ENCODE measurements at regions not wholly inside any gene's neighbourhood (a gene's known extent, or its start where the extent isn't known, plus 50 kb on each side); places are given as distances from the start of the nearest gene placed in this dataset.
"Not testable (repeated sequence)": the region's sequence is repeated elsewhere in the genome, so short reads cannot be mapped to it uniquely, and the experiment has no call there.

DNA sequence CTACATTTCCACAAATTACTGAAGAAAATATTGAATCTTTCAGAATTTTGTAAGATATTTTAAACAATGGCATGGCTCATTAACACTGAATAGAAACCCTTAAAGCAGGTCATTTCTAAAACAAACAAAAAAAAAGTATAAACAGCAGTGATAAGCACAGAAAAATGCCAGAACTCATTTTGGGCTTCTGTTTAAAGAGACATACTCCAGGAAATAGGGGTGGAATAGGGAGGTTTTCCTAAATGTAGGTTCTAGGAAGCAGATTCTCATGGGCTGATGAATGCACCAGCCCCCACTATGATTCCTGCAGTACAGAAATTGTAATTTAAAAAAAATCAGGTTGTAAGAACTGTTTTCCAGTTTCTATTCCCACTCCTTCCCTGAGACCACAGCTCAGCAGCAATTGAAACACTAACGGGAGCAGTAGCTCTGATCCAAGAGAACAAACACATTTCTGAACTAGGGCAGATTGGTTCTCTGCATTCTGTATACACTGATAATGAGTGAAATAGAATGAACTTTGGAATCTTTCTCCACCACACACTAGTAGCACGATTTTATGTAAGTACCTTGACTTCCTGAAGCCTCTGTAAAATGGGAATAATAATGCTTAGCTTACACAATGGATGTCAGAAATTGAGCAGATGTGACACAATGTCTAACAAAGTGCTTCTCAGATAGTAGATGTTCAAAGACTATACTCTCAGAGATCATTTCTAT is 115.6 kb upstream of the TMTC1 start:
- Mint-ChIP-seq H3K27ac (no peak overlapping the region), H3K4me3 (no peak overlapping the region), H3K36me3 (no peaks in the 10 kb centered on the region), H3K27me3 (ENCODE audit: low read depth) (no peaks in the 10 kb centered on the region), H3K9me3 (no peaks in the 10 kb centered on the region), H3K4me1 (no peaks in the 10 kb centered on the region)
- TF ChIP-seq, protein P1, sequence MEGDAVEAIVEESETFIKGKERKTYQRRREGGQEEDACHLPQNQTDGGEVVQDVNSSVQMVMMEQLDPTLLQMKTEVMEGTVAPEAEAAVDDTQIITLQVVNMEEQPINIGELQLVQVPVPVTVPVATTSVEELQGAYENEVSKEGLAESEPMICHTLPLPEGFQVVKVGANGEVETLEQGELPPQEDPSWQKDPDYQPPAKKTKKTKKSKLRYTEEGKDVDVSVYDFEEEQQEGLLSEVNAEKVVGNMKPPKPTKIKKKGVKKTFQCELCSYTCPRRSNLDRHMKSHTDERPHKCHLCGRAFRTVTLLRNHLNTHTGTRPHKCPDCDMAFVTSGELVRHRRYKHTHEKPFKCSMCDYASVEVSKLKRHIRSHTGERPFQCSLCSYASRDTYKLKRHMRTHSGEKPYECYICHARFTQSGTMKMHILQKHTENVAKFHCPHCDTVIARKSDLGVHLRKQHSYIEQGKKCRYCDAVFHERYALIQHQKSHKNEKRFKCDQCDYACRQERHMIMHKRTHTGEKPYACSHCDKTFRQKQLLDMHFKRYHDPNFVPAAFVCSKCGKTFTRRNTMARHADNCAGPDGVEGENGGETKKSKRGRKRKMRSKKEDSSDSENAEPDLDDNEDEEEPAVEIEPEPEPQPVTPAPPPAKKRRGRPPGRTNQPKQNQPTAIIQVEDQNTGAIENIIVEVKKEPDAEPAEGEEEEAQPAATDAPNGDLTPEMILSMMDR (IDR thresholded peaks at IDR 0.05; ENCODE audit: unreplicated experiment) = no peak
- no peak for DNase-seq (ENCODE audit: low spot score in 2 of 2, unreplicated experiment in 2 of 2)

DNA sequence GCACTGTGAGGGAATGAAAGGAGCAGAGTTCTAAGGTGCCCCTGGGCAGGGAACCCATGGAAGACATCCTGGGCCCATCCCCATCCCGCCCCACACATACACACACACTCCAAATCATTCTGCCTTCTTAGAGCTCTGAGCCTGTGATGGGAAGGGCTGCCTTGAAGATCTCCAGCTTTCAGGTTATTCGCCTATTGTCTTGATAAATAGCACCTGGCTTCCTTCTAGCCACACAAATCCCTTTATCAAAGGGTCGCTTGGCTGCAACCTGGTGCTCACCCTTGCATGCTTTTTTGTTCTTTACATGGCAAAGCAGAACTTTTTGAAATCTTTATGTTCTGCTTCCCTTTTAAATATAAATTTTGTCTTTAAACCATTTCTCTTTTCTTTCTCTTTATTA is 112.2 kb upstream of the TMTC1 start:
- Mint-ChIP-seq H3K27ac (no peak overlapping the region), H3K36me3 (no peaks in the 10 kb centered on the region), H3K9me3 (no peaks in the 10 kb centered on the region), H3K4me3 (no peak overlapping the region), H3K27me3 (ENCODE audit: low read depth) (no peaks in the 10 kb centered on the region), H3K4me1 (no peaks in the 10 kb centered on the region)
- TF ChIP-seq, protein P1 (IDR thresholded peaks at IDR 0.05; ENCODE audit: unreplicated experiment) = no peak
- no peak for DNase-seq (ENCODE audit: low spot score in 2 of 2, unreplicated experiment in 2 of 2)

DNA sequence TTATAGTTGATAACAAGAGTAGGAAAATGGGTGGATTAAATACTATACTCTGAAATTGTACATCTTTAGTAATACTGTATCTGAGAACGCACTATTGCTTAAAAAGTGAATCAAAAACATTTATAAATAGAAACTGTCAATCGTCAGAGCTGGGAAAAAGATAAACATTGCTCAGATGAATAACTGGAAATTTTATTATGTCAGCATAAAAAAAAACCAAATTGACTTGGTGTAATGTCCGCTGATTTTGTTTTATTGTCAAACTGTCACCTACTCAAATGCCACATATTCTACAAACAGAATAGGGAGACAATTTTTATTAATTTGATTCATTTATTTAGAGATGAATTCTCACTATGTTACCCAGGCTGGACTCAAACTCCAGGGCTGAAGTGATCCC is 109.3 kb upstream of the TMTC1 start:
- Mint-ChIP-seq H3K36me3 (no peaks in the 10 kb centered on the region), H3K27me3 (ENCODE audit: low read depth) (no peaks in the 10 kb centered on the region), H3K4me1 (no peaks in the 10 kb centered on the region), H3K9me3 (no peaks in the 10 kb centered on the region), H3K27ac (no peak overlapping the region), H3K4me3 (no peak overlapping the region)
- DNase-seq (ENCODE audit: low spot score in 2 of 2, unreplicated experiment in 2 of 2) = no peak
- TF ChIP-seq, protein P1 (IDR thresholded peaks at IDR 0.05; ENCODE audit: unreplicated experiment) = no peak

DNA sequence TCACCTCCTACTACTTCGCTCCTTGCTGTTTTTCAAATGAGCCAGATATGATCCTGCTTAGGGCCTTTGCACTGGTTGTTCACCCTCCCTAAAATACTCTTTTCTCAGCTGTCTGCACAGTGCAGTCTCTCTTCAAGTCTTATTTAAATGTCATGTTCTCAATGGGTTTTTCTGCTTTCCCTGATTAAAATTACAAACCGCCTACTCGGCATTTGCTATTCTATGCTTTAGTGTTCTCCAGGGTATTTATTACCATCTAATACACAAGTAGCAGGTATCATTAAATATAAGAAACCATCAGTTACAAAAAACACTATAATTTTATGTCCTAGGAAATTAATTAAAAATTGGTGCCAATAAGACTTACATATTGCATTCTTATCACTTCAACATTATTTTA is 108.0 kb upstream of the TMTC1 start:
- no peaks in the 10 kb centered on the region for H3K36me3 Mint-ChIP-seq
- TF ChIP-seq, protein P1 (IDR thresholded peaks at IDR 0.05; ENCODE audit: unreplicated experiment) = no peak
- no peak overlapping the region for H3K27ac Mint-ChIP-seq
- no peak for DNase-seq (ENCODE audit: low spot score in 2 of 2, unreplicated experiment in 2 of 2)
- no peaks in the 10 kb centered on the region for H3K9me3 Mint-ChIP-seq
- no peaks in the 10 kb centered on the region for H3K27me3 Mint-ChIP-seq (ENCODE audit: low read depth)
- no peaks in the 10 kb centered on the region for H3K4me1 Mint-ChIP-seq
- no peak overlapping the region for H3K4me3 Mint-ChIP-seq

DNA sequence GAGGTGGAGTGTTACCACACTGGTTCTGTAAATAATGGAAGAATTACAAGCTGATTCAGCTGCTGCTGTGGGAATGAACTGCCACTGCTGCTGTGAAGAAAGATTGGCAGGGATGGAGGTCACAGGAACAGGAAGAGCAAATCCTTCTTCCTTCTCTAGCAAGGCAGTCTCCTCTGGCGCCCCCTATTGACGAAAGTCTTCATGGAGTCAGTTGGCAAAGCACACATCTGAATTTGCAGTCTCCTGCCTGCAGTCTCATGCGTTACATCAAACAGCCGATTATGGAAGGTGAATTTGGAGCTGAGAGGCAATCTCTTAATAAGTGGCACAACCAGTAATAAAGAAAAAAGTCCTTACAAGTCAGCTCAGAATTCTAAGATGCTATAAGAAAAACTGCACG is 106.0 kb upstream of the TMTC1 start:
- Mint-ChIP-seq H3K9me3 (peaks cover 7% of the 10 kb centered on the region), H3K36me3 (no peaks in the 10 kb centered on the region), H3K27me3 (ENCODE audit: low read depth) (no peaks in the 10 kb centered on the region), H3K27ac (no peak overlapping the region), H3K4me1 (no peaks in the 10 kb centered on the region), H3K4me3 (no peak overlapping the region)
- TF ChIP-seq, protein P1 (IDR thresholded peaks at IDR 0.05; ENCODE audit: unreplicated experiment) = peak; percentile 45
- DNase-seq (ENCODE audit: low spot score in 2 of 2, unreplicated experiment in 2 of 2) = no peak

DNA sequence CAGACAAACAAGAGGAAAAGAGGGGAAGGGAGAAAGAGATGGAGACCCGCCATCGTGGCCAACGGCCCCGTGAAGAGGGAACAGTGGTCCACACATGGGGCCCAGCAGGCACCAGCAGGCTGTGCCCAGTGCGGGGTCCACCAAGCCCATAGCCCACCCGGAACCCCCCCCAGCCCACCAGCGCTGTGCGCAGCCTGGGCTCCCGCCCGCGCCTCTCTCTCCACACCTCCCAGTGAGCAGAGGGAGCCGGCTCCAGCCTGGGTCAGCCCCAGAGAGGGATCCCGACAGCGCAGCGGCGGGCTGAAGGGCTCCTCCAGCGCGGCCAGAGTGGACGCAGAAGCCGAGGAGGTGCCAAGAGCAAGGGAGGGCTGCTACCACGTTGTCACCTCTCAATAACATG is 105.0 kb upstream of the TMTC1 start:
- Mint-ChIP-seq H3K4me1 (no peaks in the 10 kb centered on the region), H3K27ac (no peak overlapping the region), H3K4me3 (no peak overlapping the region), H3K9me3 (peaks cover 17% of the 10 kb centered on the region), H3K36me3 (peaks cover 1% of the 10 kb centered on the region), H3K27me3 (ENCODE audit: low read depth) (no peaks in the 10 kb centered on the region)
- no peak for DNase-seq (ENCODE audit: low spot score in 2 of 2, unreplicated experiment in 2 of 2)
- TF ChIP-seq, protein P1 (IDR thresholded peaks at IDR 0.05; ENCODE audit: unreplicated experiment) = no peak

DNA sequence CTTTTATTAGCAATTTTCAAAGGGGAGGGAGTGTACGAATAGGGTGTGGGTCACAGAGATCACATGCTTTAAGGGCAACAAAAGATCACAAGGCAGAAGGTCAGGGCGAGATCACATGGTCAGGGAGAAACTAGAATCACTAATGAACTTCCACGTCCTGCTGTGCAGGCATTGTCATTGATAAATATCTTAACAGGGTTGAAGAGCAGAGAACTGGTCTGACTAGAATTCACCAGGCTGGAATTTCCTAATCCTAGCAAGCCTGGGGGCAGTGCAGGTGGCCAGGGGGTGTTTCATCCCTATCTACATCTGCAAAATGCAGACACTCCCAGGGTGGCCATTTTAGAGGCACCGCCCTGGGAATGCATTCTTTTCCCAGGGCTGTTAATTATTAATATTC is 101.2 kb upstream of the TMTC1 start:
- not testable (repeated sequence) for H3K4me3 Mint-ChIP-seq, H3K27ac Mint-ChIP-seq

More for the DNA sequence above, 101.2 kb upstream of the TMTC1 start:
- not testable (repeated sequence) for DNase-seq (ENCODE audit: low spot score in 2 of 2, unreplicated experiment in 2 of 2); H3K4me1 Mint-ChIP-seq; H3K36me3 Mint-ChIP-seq; H3K27me3 Mint-ChIP-seq (ENCODE audit: low read depth)
- peaks cover 21% of the 10 kb centered on the region for H3K9me3 Mint-ChIP-seq

Measured in mesothelial cell of epicardium (in vitro differentiated cells).